BLaER1 (cell line): ENCODE measurements at regions not wholly inside any gene's neighbourhood (a gene's known extent, or its start where the extent isn't known, plus 50 kb on each side); places are given as distances from the start of the nearest gene placed in this dataset.

Experiments used
- H3K27ac ChIP-seq: shearing (Covaris generic); formaldehyde crosslinking; 2 replicates; pipeline ENCODE4 v1.8.1; 2022
- H3K27me3 ChIP-seq: shearing (Covaris generic); formaldehyde crosslinking; 2 replicates; pipeline ENCODE4 v1.8.1; 2022
- H3K36me3 ChIP-seq: shearing (Covaris generic); formaldehyde crosslinking; 2 replicates; pipeline ENCODE4 v1.8.1; 2022
- H3K4me1 ChIP-seq: shearing (Covaris generic); formaldehyde crosslinking; 2 replicates; pipeline ENCODE4 v1.8.1; 2022
- H3K4me2 ChIP-seq: shearing (Covaris generic); formaldehyde crosslinking; 2 replicates; pipeline ENCODE4 v1.8.1; 2022
- H3K4me3 ChIP-seq: shearing (Covaris generic); formaldehyde crosslinking; 2 replicates; pipeline ENCODE4 v1.8.1; 2022
- H3K9ac ChIP-seq: shearing (Covaris generic); formaldehyde crosslinking; 2 replicates; pipeline ENCODE4 v1.8.1; 2022
- H3K9me3 ChIP-seq: shearing (Covaris generic); formaldehyde crosslinking; 2 replicates; pipeline ENCODE4 v1.8.1; 2022
- H4K20me1 ChIP-seq: shearing (Covaris generic); formaldehyde crosslinking; 2 replicates; pipeline ENCODE4 v1.8.1; 2022
- Cebpa-rat ChIP-seq: shearing (Covaris generic); IDR thresholded peaks from 2 replicates; pipeline ENCODE4 v1.8.1; 2022

- Histone ChIP-seq H3K4me3 (no peak overlapping the region), H3K36me3 (no peaks in the 10 kb centered on the region), H3K9me3 (no peaks in the 10 kb centered on the region; the same call in 1 of the 2 replicates), H3K27ac (no peak overlapping the region), H3K27me3 (no peaks in the 10 kb centered on the region), H3K4me1 (no peaks in the 10 kb centered on the region), H3K4me2 (no peak overlapping the region), H4K20me1 (no peaks in the 10 kb centered on the region), H3K9ac (no peak overlapping the region)
- no peak for TF ChIP-seq Cebpa-rat
These were observed 430.5 kb upstream of the XYLT1 start for GRCh38 chr16:17901309-17901708.

GRCh38 chr16:17899141-17899540 lies 428.4 kb upstream of the XYLT1 start:
- no peak for TF ChIP-seq Cebpa-rat

GRCh38 chr16:17887963-17888362 lies 417.2 kb upstream of the XYLT1 start:
- TF ChIP-seq Cebpa-rat: no peak
- H3K27me3 ChIP-seq: no peaks in the 10 kb centered on the region
- H3K9ac ChIP-seq: no peak overlapping the region
- H4K20me1 ChIP-seq: no peaks in the 10 kb centered on the region
- no peaks in the 10 kb centered on the region for H3K36me3 ChIP-seq
- H3K4me2 ChIP-seq: no peak overlapping the region
- no peak overlapping the region for H3K27ac ChIP-seq
- no peaks in the 10 kb centered on the region for H3K9me3 ChIP-seq
- H3K4me1 ChIP-seq: no peaks in the 10 kb centered on the region
- H3K4me3 ChIP-seq: no peak overlapping the region

More at GRCh38 chr16:17899141-17899540, 428.4 kb upstream of the XYLT1 start:
- Histone ChIP-seq H3K9ac (no peak overlapping the region), H3K27ac (no peak overlapping the region), H3K27me3 (no peaks in the 10 kb centered on the region), H4K20me1 (no peaks in the 10 kb centered on the region), H3K4me1 (no peaks in the 10 kb centered on the region), H3K36me3 (no peaks in the 10 kb centered on the region), H3K4me2 (no peak overlapping the region), H3K4me3 (no peak overlapping the region), H3K9me3 (no peaks in the 10 kb centered on the region)

- Histone ChIP-seq H3K4me1 (no peaks in the 10 kb centered on the region), H3K9ac (no peak overlapping the region), H4K20me1 (no peaks in the 10 kb centered on the region), H3K9me3 (no peaks in the 10 kb centered on the region), H3K36me3 (no peaks in the 10 kb centered on the region), H3K27me3 (no peaks in the 10 kb centered on the region), H3K4me2 (no peak overlapping the region), H3K4me3 (no peak overlapping the region), H3K27ac (no peak overlapping the region)
- no peak for TF ChIP-seq Cebpa-rat
These were observed 415.0 kb upstream of the XYLT1 start for GRCh38 chr16:17885659-17886207.

- no peak for TF ChIP-seq Cebpa-rat
- Histone ChIP-seq H3K9me3 (no peaks in the 10 kb centered on the region), H3K4me3 (no peak overlapping the region), H3K4me2 (no peak overlapping the region), H4K20me1 (no peaks in the 10 kb centered on the region), H3K27ac (no peak overlapping the region), H3K9ac (no peak overlapping the region), H3K4me1 (no peaks in the 10 kb centered on the region), H3K36me3 (no peaks in the 10 kb centered on the region), H3K27me3 (no peaks in the 10 kb centered on the region)
These were observed 407.1 kb upstream of the XYLT1 start for GRCh38 chr16:17877821-17878360.

- H3K9me3 ChIP-seq: no peaks in the 10 kb centered on the region
- H4K20me1 ChIP-seq: no peaks in the 10 kb centered on the region
- no peaks in the 10 kb centered on the region for H3K36me3 ChIP-seq
- no peaks in the 10 kb centered on the region for H3K4me1 ChIP-seq
- no peak for TF ChIP-seq Cebpa-rat
- H3K4me3 ChIP-seq: no peak overlapping the region
- no peaks in the 10 kb centered on the region for H3K27me3 ChIP-seq
- H3K9ac ChIP-seq: no peak overlapping the region
- H3K27ac ChIP-seq: no peak overlapping the region
- no peak overlapping the region for H3K4me2 ChIP-seq
These were observed 396.2 kb upstream of the XYLT1 start for GRCh38 chr16:17866996-17867395.

- no peak overlapping the region for H3K27ac ChIP-seq
- no peaks in the 10 kb centered on the region for H3K36me3 ChIP-seq
- H3K9ac ChIP-seq: no peak overlapping the region
- no peak overlapping the region for H3K4me3 ChIP-seq
- no peaks in the 10 kb centered on the region for H3K9me3 ChIP-seq
- H3K27me3 ChIP-seq: no peaks in the 10 kb centered on the region
- H3K4me1 ChIP-seq: no peaks in the 10 kb centered on the region
- TF ChIP-seq Cebpa-rat: no peak
- H3K4me2 ChIP-seq: no peak overlapping the region
- H4K20me1 ChIP-seq: no peaks in the 10 kb centered on the region
These were observed 391.3 kb upstream of the XYLT1 start for GRCh38 chr16:17861981-17862479.

GRCh38 chr16:17858061-17858460 lies 387.3 kb upstream of the XYLT1 start:
- H3K4me1 ChIP-seq: no peaks in the 10 kb centered on the region
- no peaks in the 10 kb centered on the region for H3K9me3 ChIP-seq
- no peak overlapping the region for H3K4me3 ChIP-seq
- H3K9ac ChIP-seq: no peak overlapping the region
- H3K27me3 ChIP-seq: no peaks in the 10 kb centered on the region
- no peaks in the 10 kb centered on the region for H3K36me3 ChIP-seq
- no peaks in the 10 kb centered on the region for H4K20me1 ChIP-seq
- TF ChIP-seq Cebpa-rat: no peak
- H3K27ac ChIP-seq: no peak overlapping the region
- H3K4me2 ChIP-seq: no peak overlapping the region

- H3K4me1 ChIP-seq: no peaks in the 10 kb centered on the region
- no peaks in the 10 kb centered on the region for H4K20me1 ChIP-seq
- TF ChIP-seq Cebpa-rat: no peak
These were observed 383.2 kb upstream of the XYLT1 start for GRCh38 chr16:17853958-17854357.

GRCh38 chr16:17852977-17853702 lies 382.4 kb upstream of the XYLT1 start:
- Histone ChIP-seq H3K4me3 (no peak overlapping the region), H3K36me3 (no peaks in the 10 kb centered on the region), H3K4me1 (no peaks in the 10 kb centered on the region), H4K20me1 (no peaks in the 10 kb centered on the region), H3K4me2 (no peak overlapping the region), H3K27me3 (no peaks in the 10 kb centered on the region), H3K9ac (no peak overlapping the region), H3K9me3 (no peaks in the 10 kb centered on the region), H3K27ac (no peak overlapping the region)
- no peak for TF ChIP-seq Cebpa-rat

More at GRCh38 chr16:17853958-17854357, 383.2 kb upstream of the XYLT1 start:
- Histone ChIP-seq H3K9me3 (no peaks in the 10 kb centered on the region), H3K36me3 (no peaks in the 10 kb centered on the region), H3K9ac (no peak overlapping the region), H3K4me3 (no peak overlapping the region), H3K4me2 (no peak overlapping the region), H3K27ac (no peak overlapping the region), H3K27me3 (no peaks in the 10 kb centered on the region)
